ENCODE measurements at regions not wholly inside any gene's neighbourhood (a gene's known extent, or its start where the extent isn't known, plus 50 kb on each side); places are given as distances from the start of the nearest gene placed in this dataset.

DNA sequence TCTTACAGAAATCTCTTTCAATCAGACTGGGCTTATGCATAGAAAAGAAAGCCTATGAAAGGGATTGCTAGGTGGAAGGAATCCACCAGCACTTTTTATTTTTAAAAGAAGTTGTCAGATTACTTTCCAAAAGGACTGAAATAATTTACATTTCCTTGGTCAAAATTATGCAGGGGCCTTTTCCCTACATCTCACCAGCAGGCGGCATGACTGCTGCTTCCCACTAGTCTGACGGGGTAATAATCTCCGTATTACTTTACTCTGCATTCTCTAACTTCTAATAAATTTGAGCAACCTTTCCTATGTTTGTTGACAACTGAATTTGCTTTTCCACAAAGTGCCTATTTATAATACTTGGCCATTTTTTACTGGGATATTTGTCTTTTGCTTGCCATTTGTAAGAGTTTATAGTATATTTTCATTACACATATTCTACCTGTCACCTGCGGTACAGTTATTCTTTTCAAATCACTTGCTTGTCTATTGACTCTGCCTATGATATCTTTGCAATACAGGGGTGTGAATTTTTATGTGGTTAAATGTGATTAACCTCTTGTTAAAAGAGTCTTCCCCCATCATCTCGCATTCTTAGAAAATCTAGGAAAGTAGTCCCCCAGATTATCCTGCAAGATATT is 51.9 kb upstream of the USP47 start:
- DNase-seq: peak in 1 of 2 experiments; percentile 52

DNA sequence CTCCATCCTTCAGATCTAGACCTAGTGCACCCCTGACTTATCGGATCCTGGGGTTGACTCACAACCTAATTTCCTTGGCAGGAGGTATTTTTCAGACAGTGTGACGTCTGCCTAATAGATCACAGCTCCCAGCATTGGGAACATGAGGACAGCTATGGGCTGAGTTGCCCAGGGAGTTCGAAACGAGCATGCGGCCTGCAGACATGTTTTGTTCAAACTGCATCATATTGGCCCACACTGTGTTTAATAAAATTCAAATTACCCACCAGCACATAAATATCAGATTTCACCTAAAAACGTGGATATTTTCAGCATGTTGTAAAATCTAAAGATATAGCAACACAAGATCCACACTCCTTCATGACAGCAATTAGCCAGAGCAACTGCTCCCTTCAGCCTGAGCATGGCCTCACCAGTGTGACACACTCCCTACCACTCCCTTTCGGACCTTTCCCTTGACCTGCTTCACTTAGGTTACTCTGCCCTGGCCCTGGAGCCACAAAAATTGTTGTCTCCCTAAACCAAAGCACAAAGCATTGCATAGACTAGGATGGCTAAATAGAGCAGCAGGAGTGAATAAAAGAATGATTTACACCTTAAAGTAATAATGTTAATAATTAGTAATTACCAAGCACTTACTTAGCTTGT is 53.6 kb upstream of the USP47 start:
- DNase-seq: no peak

- DNase-seq: peak; percentile 74 to 92
Measured at GRCh38 chr11:11787305-11788062, 54.3 kb upstream of the USP47 start.

- DNase-seq: peak in 1 of 2 experiments; percentile 11
Measured at GRCh38 chr11:11786771-11787170, 55.0 kb upstream of the USP47 start.

DNA sequence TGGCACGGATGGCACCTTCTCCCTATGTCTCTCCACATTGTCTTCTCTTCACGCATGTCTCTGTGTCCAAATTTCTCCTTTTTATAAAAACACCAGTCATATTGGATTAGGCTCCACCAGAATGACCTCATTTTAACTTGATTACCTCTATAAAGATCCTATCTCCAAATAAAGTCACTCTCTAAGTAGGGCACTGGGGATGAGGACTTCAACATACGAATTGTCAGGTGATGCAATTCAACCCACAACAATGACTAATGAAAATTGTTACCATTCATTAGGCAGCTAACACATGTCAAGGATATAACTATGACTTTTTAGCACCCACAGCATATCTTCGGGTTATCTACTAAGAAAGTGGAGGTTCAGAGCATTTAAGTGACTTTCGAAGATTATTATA is 55.5 kb upstream of the USP47 start:
- DNase-seq: no peak

GRCh38 chr11:11782532-11783110 is 59.2 kb upstream of the USP47 start:
- peak; percentile 49 to 67 for DNase-seq

DNA sequence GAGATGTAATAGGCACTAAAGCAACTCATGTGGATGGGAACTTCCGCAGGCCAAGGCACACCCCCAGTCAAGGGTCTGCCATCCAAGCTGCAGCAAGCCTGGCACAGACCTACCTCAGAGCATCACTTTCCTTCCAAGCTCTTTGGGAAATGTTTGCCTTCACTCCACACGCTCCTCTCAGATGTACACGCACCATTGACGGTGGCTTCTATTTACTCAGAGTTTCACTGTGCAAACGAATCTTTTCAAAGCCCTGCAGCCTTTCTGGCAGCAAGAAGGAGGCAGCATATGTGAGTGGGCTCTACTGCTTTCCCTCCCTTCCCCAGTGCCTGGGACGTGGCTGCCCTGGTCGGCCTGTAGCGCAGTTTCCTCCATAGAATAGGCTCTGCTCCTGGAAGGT is 60.9 kb upstream of the USP47 start:
- peak in 1 of 2 experiments; percentile 49 for DNase-seq

GRCh38 chr11:11779975-11780374 is 61.8 kb upstream of the USP47 start:
- DNase-seq: no peak

GRCh38 chr11:11777897-11778296 is 63.9 kb upstream of the USP47 start:
- no peak for DNase-seq

- no peak for DNase-seq
Measured at GRCh38 chr11:11776714-11777113, 65.1 kb upstream of the USP47 start.

DNA sequence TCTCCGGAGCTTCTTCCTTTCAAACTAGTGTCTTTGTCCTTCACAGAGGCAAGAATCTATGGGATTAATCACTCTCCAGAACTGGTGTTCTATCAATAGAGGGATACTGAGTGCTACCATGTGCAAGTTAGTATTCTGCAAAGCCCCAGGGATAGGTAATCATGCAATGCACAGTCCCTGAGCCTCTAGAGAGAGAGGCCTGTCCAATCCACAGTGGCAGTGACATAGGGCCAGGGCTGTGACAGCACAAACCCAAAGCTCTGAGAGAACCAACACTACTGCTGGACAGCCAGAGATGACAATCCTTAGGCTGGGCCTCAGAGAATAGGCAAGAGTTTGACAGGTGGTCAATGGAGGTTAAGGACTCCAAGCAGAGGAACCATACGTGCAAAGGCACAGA is 66.8 kb upstream of the USP47 start:
- no peak for DNase-seq

DNA sequence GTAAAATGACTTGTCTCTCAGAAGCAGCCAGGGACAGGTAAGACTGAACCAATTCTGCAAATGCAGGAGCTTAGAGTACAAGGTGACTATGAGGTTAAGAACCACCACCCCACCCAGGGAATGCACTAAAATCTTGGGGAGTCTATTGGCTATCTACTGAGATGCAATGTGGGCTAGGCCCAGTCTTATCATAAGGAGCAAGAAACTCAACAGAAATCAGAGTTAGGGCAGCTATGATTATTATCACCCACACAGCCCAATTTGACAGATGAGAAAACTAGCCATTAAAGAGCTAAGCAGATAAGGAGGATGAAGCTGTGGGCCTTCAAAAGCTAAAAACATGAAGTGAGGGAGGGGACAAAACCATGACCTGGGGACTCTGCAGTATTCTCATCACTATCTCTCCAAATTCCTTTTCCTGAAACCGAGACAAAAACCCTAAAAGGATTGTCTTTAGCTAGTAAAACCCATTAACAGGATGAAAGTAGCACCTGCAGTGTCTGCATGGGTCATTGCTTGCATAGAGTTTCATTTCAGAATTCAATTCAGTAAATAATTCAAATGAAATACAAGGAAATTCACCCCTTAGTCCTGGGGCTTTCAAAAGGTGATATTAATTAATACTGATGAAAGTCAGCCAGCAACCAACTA is 68.8 kb upstream of the USP47 start:
- DNase-seq: no peak

DNA sequence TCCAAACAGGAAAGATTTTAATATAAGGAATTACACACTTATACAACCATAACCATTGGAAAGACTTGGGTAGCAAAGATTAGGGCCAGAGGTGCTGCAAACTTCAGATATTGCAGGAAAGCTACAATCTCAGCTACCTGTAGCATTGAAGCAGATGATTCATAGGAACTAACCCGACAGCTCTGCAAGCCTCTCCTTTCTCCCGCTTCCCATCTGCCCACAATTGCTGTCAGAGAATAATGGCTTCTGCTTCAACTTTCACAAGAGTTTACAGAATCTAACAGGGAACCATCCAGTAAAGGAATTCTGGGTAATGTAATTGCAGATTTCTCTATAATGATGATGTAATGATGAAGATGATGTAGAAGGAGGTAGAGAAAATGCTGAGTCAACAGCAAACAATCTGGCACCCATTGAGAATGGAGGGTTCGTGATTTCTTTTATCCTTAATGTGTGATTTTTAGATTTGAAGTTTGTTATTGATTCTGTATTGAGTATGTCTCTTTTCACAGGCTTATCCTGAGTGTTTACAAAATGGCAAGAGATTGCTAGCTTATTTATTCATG is 70.8 kb upstream of the USP47 start:
- no peak for DNase-seq

DNA sequence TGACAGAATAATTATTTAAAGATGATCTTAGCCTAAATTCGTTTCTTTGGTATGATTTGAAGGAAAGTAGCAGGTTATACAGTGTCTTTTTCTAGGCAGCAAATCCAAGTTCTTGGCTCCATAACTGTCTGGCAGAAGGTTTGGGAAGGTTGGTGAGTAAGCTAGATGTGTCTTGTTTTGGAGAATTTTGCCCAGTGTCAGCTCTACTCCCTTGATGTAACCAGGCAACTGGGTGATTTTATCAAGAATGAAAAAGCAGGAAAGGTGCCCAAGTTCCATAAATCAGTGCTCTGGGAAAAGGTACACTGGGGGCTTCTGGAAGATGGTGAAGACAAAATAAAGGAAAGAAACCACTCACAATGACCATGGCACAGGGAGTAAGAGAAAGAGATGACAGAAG is 71.5 kb upstream of the USP47 start:
- no peak for DNase-seq

DNA sequence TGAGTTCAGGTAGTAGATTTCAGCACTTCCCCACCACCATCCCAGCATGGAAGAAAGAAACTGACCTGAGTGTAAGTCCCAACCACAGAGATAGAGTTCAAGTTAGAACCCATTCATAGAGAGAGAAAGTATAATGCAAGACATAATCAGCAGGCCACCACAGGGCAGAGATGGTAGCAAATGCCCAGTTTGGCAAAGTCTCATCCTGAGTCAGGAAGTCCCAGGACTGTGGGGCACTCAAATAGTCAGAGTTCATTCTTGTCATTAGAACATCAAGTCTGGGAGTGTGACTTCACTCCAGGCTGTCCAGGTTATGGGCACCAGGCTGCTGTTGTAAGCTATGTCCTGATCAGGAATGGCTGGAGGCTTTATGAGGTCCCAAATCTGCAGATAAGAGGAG is 72.0 kb upstream of the USP47 start:
- DNase-seq: no peak

DNA sequence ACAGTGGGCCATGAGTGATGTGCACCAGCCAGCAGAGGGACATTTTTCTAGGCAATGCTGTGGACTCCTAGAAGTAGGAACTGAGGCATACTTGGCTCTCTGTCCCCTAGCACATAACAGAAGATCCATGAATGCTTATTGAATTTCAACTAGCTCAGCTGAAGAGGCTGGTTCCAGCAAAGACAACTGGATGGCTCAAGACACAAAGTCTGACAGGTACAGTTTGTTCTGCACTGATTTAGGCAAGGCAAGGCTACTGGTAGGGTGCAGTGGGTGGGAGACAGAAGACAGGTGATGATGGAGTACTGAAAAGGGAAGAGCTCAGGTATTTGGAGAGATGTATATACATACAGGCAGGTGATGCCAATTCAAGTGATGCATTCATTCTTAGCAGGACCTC is 72.4 kb upstream of the USP47 start:
- no peak for DNase-seq

DNA sequence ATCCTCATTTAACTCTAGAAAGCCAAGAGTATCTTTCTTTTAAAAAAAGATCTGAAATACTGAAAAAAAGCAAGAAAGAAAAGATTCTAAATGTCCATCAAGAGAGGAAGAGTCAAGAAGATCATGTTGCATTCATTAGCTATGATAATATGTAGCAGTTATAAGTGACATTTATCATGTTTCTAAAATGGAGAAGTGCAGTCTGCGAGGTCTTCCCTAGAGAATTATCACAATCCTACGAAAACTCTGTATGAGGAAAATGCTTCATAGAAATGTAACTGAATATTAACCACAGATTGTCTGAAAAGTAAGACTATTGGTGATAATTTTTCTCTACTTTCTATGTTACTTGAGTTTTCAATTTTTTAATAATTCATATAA is 77.4 kb upstream of the USP47 start:
- DNase-seq: no peak

DNA sequence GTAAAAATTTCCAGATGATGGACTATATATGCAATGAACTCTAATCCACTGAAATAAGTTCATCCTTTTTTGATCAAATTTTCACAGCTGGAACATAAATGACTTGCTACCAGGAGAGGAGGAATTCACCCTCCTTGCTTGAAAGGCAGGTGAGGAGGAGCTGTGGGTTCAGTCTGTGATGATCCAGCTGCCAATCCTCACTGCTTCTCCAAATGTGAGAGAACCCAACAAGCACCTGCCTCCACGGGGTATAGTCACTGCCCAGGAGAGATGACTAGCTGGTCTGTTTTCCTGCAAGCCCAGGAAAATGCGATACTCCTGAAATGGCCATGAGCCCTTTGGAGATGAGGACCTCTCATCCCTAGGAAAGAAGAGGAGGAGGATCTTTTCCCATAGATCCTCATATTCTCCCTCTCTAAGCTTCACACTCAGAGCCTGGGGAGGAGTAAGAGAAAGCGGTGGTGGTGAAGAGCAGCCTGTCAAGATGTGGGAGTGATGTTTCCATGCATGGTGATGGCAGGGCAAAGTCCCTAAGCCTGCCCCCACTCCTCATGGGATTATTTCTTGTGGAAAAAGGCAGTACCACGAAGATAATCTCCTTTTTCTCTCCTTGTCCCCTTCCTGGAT is 77.9 kb upstream of the USP47 start:
- no peak for DNase-seq

DNA sequence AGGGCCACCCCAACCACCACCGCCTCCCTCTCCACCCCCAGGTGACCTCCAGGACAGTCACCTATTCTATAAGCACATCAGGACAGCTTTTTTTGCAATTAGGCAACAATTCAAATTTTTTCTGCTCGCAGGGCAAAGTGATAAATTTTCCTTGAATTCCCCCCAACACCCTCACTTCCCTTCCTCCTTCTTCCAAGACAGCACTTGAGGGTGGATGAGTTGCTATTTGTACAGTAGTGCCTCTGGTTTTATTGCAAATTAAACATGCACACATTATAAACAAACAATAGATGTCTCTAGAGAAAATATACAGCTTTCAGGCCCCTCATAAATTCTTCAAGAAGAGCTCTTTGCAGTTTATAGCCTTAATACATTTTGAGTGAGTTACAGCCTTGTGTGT is 80.9 kb upstream of the USP47 start:
- no peak for DNase-seq

GRCh38 chr11:11758603-11759196 is 83.1 kb upstream of the USP47 start:
- no peak for DNase-seq

DNA sequence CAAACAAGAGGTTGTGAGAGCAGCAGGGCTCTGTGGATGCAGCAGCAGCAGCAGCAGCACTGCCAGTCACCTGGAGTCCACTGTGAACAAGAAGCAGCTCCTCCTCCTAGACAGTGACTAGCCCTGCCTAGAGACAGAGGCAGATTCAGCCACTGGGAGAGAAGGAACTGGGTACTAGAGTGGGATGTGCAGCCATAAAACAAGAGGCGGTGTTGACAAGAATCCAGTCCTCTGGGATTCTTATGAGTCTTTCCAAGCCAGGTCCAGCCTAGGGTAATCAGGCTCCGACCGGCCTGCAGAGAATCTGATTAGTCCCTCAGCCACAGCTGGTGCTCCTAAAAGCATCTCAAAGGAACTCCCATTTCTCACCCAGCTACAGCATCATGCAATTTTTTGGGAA is 83.9 kb upstream of the USP47 start:
- no peak for DNase-seq

DNA sequence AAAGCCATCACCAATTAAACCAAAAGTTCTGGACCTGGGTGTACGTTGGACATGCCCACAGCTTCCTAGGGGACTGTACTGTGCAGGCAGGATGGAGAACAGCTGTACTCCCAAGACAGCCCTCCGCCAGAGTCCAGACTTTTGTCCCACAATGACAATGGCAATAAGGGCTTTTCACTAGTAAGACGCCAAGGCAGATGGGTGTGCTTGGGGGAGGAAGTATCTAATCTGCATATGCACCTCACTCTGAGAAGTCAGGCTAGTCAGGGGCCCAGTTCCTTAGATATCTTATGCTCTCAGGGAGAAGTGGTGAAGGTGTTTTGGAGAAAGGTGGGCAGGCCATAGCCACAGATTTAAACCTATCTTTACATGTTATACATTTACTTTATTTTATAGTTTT is 85.1 kb upstream of the USP47 start:
- no peak for DNase-seq
